TTC549 (cell line): ENCODE measurements at regions not wholly inside any gene's neighbourhood (a gene's known extent, or its start where the extent isn't known, plus 50 kb on each side); places are given as distances from the start of the nearest gene placed in this dataset.

ENCODE experiments used
- FAIRE-seq: peaks from 2 replicates; lab custom pipeline; 2012; peaks lifted over from hg19 to GRCh38; lab: Jason Lieb, UNC

- FAIRE-seq = no peak
Observed at GRCh38 chr2:118665784-118666529, 181.5 kb downstream of the EN1 start.

GRCh38 chr2:118661179-118661578 is 186.3 kb downstream of the EN1 start:
- no peak for FAIRE-seq

GRCh38 chr2:118658596-118659198 is 188.8 kb downstream of the EN1 start:
- no peak for FAIRE-seq

- FAIRE-seq = no peak
Observed at GRCh38 chr2:118657466-118657865, 190.0 kb downstream of the EN1 start.

- no peak for FAIRE-seq
Observed at GRCh38 chr2:118654945-118655344, 192.5 kb downstream of the EN1 start.

GRCh38 chr2:118650327-118650726 is 197.1 kb downstream of the EN1 start:
- FAIRE-seq = no peak

GRCh38 chr2:118645876-118646275 is 201.6 kb downstream of the EN1 start:
- FAIRE-seq = no peak

- no peak for FAIRE-seq
Observed at GRCh38 chr2:118644190-118644589, 203.3 kb downstream of the EN1 start.

- FAIRE-seq = no peak
Observed at GRCh38 chr2:118643294-118643693, 204.2 kb downstream of the EN1 start.

GRCh38 chr2:118642501-118642900 is 204.9 kb downstream of the EN1 start:
- FAIRE-seq = no peak

- no peak for FAIRE-seq
Observed at GRCh38 chr2:118641711-118642110, 205.7 kb downstream of the EN1 start.

GRCh38 chr2:118639371-118639770 is 208.1 kb downstream of the EN1 start:
- no peak for FAIRE-seq

GRCh38 chr2:118638453-118638852 is 209.0 kb downstream of the EN1 start:
- no peak for FAIRE-seq

- no peak for FAIRE-seq
Observed at GRCh38 chr2:118635891-118636290, 211.6 kb downstream of the EN1 start.

- no peak for FAIRE-seq
Observed at GRCh38 chr2:118634876-118635275, 212.6 kb downstream of the EN1 start.

- FAIRE-seq = no peak
Observed at GRCh38 chr2:118633371-118634018, 214.0 kb downstream of the EN1 start.

- FAIRE-seq = no peak
Observed at GRCh38 chr2:118632921-118633320, 214.5 kb downstream of the EN1 start.

- FAIRE-seq = no peak
Observed at GRCh38 chr2:118627156-118627555, 220.3 kb downstream of the EN1 start.

GRCh38 chr2:118622913-118623312 is 224.5 kb downstream of the EN1 start:
- FAIRE-seq = no peak

- no peak for FAIRE-seq
Observed at GRCh38 chr2:118622108-118622507, 225.3 kb downstream of the EN1 start.

- no peak for FAIRE-seq
Observed at GRCh38 chr2:118618279-118618678, 229.2 kb downstream of the EN1 start.

GRCh38 chr2:118616432-118616831 is 231.0 kb downstream of the EN1 start:
- no peak for FAIRE-seq

- FAIRE-seq = no peak
Observed at GRCh38 chr2:118614841-118615271, 232.6 kb downstream of the EN1 start.

- no peak for FAIRE-seq
Observed at GRCh38 chr2:118613737-118614136, 233.7 kb downstream of the EN1 start.
